CD4-positive, alpha-beta memory T cell (primary cell): ENCODE measurements at regions not wholly inside any gene's neighbourhood (a gene's known extent, or its start where the extent isn't known, plus 50 kb on each side); places are given as distances from the start of the nearest gene placed in this dataset.

ENCODE experiments used
- CTCF ChIA-PET: fragments of 350-600 bp; sonication (Branson Sonifier 250); formaldehyde crosslinking; loops from one replicate; lab custom pipeline; 2021; ENCODE audit warnings: inconsistent platforms; ENCODE audit not compliant: partially characterized antibody; lab: Charles Lee
- POLR2A ChIA-PET: fragments of 350-600 bp; sonication (Branson Sonifier 250); formaldehyde crosslinking; loops from one replicate; lab custom pipeline; 2021; ENCODE audit not compliant: partially characterized antibody; lab: Charles Lee
- DNase-seq, 5 donors: peaks; one replicate each; pipeline versions ENCODE4 v3.0.0 to v3.0.0-alpha.2; 2020 to 2022; ENCODE audit warnings: mixed read lengths in 1 of 5
- H3K27ac ChIP-seq: one replicate; pipeline ENCODE4 v1.7.0; 2013; ENCODE audit warnings: low read depth, low read length
- H3K27me3 ChIP-seq: 2 replicates; pipeline ENCODE4 v1.7.0; 2013; ENCODE audit warnings: mild to moderate bottlenecking, low read length, moderate library complexity; ENCODE audit not compliant: insufficient read depth
- H3K36me3 ChIP-seq: 2 replicates; pipeline ENCODE4 v1.7.0; 2013; ENCODE audit warnings: mild to moderate bottlenecking, low read length, moderate library complexity; ENCODE audit not compliant: insufficient read depth
- H3K4me1 ChIP-seq: 2 replicates; pipeline ENCODE4 v1.7.0; 2013; ENCODE audit warnings: mild to moderate bottlenecking, low read length, moderate library complexity; ENCODE audit not compliant: insufficient read depth
- H3K4me3 ChIP-seq, 2 donors: one replicate each; pipeline ENCODE4 v1.7.0; 2013; ENCODE audit warnings: low read length in 2 of 2, mild to moderate bottlenecking in 1 of 2
- H3K9me3 ChIP-seq, 2 donors: one replicate each; pipeline ENCODE4 v1.7.0; 2013; ENCODE audit warnings: low read length in 2 of 2, control low read depth in 1 of 2; ENCODE audit not compliant: control insufficient read depth in 1 of 2
- H3K27ac Mint-ChIP-seq, 7 donors: one replicate each; pipeline ENCODE4 v1.8.0; 2020 to 2021; ENCODE audit warnings: mixed read lengths in 7 of 7, mild to moderate bottlenecking in 6 of 7, inconsistent platforms in 3 of 7, moderate library complexity in 3 of 7
- H3K27me3 Mint-ChIP-seq, 2 donors: one replicate each; pipeline ENCODE4 v1.8.0; 2020 to 2021; ENCODE audit warnings: mixed read lengths in 2 of 2
- H3K36me3 Mint-ChIP-seq, 2 donors: one replicate each; pipeline ENCODE4 v1.8.0; 2020 to 2021; ENCODE audit warnings: mixed read lengths in 2 of 2, inconsistent platforms in 1 of 2, mild to moderate bottlenecking in 1 of 2
- H3K4me1 Mint-ChIP-seq, 4 donors: one replicate each; pipeline ENCODE4 v1.8.0; 2020 to 2021; ENCODE audit warnings: mixed read lengths in 4 of 4, mild to moderate bottlenecking in 1 of 4
- H3K4me3 Mint-ChIP-seq, 8 donors: one replicate each; pipeline ENCODE4 v1.8.0; 2020 to 2021; ENCODE audit warnings: mixed read lengths in 8 of 8, mild to moderate bottlenecking in 7 of 8, moderate library complexity in 6 of 8, inconsistent platforms in 3 of 8
- H3K9me3 Mint-ChIP-seq, 8 donors: one replicate each; pipeline ENCODE4 v1.8.0; 2020 to 2021; ENCODE audit warnings: mixed read lengths in 8 of 8, mild to moderate bottlenecking in 5 of 8, inconsistent platforms in 3 of 8, moderate library complexity in 1 of 8
- intact Hi-C: fragments of 100-400 bp; cut with micrococcal nuclease; formaldehyde crosslinking; loops from one replicate; pipeline ENCODE4 v1.15.1; 2023

DNA sequence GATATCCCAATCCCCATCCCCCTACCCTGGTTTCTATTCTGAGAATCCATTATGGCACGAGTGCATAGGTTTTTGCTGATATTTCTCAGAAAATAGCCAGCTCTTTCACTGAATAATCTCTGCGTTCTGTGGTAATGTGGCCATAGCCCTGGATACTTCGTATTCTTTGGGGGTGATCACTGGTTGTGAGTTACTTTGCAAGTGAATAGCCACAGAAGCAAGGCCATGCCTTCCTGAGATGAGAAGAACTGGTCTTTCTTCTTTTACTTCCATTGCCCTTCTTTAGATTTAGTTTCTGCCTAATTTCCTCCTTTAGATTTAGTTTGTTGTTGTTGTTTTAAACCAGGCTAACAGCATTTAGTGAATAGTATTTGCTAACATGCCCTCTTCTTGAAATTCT is 323.4 kb downstream of the CDC14C start:
- no peak overlapping the region for H3K4me3 ChIP-seq
- H3K27ac Mint-ChIP-seq: no peak overlapping the region
- H3K27me3 ChIP-seq: no peaks in the 10 kb centered on the region
- POLR2A ChIA-PET: no interaction called here
- H3K36me3 ChIP-seq: no peaks in the 10 kb centered on the region
- H3K9me3 ChIP-seq: no peaks in the 10 kb centered on the region
- intact Hi-C loops: no loop called here
- H3K27me3 Mint-ChIP-seq: no peaks in the 10 kb centered on the region
- CTCF ChIA-PET: no interaction called here
- DNase-seq: no peak
- no peak overlapping the region for H3K4me3 Mint-ChIP-seq
- H3K27ac ChIP-seq: no peak overlapping the region
- H3K4me1 Mint-ChIP-seq: no peaks in the 10 kb centered on the region
- H3K4me1 ChIP-seq: no peaks in the 10 kb centered on the region
- peaks cover 0 to 13% (median 3%) of the 10 kb centered on the region in 8 donors for H3K9me3 Mint-ChIP-seq
- H3K36me3 Mint-ChIP-seq: no peaks in the 10 kb centered on the region

DNA sequence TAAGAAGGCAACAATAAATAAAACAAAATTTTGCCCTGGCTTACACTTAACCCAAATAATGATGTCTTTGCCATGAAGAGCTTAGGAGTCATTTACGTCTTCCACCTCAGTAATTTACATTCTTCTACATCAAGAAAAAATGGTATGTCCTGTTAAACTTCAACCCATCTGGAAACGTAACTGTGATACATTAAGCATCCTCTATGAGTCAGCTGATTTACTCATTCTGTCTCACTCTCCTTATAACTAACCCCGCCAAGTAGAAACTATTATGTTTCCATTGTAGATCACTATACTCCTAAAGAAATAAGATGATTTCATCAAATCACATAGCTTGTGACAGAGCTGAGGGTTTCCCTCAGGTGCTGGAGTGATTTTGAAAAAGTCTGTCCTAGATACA is 330.7 kb downstream of the CDC14C start:
- intact Hi-C loops: no loop called here
- H3K4me3 ChIP-seq: no peak overlapping the region
- H3K36me3 ChIP-seq: no peaks in the 10 kb centered on the region
- ChIA-PET CTCF (no interaction called here), POLR2A (no interaction called here)
- H3K27ac ChIP-seq: no peak overlapping the region
- no peaks in the 10 kb centered on the region for H3K4me1 Mint-ChIP-seq
- H3K36me3 Mint-ChIP-seq: no peaks in the 10 kb centered on the region
- no peak overlapping the region for H3K4me3 Mint-ChIP-seq
- H3K27me3 Mint-ChIP-seq: no peaks in the 10 kb centered on the region
- no peak for DNase-seq
- no peaks in the 10 kb centered on the region for H3K27me3 ChIP-seq
- H3K27ac Mint-ChIP-seq: no peak overlapping the region
- no peaks in the 10 kb centered on the region for H3K9me3 ChIP-seq
- H3K4me1 ChIP-seq: no peaks in the 10 kb centered on the region
- peaks cover 0 to 15% (median 5%) of the 10 kb centered on the region in 8 donors for H3K9me3 Mint-ChIP-seq

DNA sequence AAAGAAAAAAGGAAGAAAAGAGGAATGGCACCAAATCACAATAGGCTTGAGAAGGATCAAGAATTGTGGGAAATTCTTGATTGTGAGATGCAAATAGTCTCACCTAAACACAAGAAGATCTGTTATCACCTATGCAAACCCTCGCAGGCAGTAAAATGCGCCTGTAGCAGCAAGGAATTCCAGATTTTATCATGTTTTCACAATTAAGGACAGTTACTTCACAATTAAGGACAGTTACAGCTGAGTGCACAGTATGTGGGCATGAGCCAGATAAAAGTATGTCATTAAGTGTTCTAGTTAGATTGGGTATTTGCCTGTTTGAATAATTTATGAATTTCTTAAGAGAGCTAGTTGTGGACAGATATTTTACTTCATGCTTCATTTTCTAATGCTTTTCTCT is 336.2 kb downstream of the CDC14C start:
- Mint-ChIP-seq H3K27me3 (no peaks in the 10 kb centered on the region), H3K4me3 (no peak overlapping the region), H3K9me3 (peaks cover 0 to 21% (median 6%) of the 10 kb centered on the region in 8 donors), H3K4me1 (no peaks in the 10 kb centered on the region), H3K27ac (no peak overlapping the region), H3K36me3 (no peaks in the 10 kb centered on the region)
- Histone ChIP-seq H3K9me3 (no peaks in the 10 kb centered on the region), H3K36me3 (no peaks in the 10 kb centered on the region), H3K4me3 (no peak overlapping the region), H3K4me1 (no peaks in the 10 kb centered on the region), H3K27me3 (no peaks in the 10 kb centered on the region), H3K27ac (no peak overlapping the region)
- ChIA-PET CTCF (no interaction called here), POLR2A (no interaction called here)
- intact Hi-C loops: no loop called here
- no peak for DNase-seq

DNA sequence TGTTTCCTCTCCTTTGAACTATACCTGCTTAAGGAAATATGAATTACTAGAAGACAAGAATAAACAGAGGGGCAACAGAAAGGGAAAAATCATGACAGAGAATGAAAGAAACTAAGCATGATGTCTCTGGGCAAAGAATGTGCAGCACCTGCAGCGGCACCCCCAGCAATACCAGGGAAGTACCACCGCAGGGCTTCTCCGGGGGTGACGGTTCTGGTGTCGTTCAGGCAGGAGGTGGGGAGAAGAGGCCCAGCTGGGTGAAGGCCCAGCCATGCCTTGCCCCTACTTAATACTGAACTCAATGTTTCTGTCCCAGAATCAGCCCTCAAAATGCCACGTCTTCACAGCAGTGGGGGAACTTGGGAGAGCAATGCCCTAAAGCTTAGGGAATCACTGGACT is 337.6 kb downstream of the CDC14C start:
- DNase-seq: no peak

DNA sequence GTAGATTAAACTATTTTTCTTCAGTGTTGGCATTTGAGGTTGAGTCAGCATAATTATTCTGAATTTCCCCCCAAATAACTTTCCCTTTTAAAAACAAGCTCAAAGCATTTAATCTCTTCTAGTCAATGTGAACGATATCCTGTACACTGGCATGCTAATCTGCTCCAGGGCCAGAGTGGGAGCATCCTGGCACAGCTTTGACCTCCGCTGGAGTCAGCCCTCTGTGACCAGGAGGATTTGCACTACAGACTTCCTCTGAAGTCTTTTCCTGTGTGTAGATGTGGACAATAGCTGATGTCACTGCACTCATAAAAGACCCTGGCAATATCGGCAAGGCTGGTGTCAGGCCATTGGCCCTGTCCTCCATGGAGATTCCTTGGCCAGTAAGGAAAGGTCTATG is 340.2 kb downstream of the CDC14C start:
- Histone ChIP-seq H3K27ac (no peak overlapping the region), H3K9me3 (no peaks in the 10 kb centered on the region), H3K27me3 (no peaks in the 10 kb centered on the region), H3K4me3 (no peak overlapping the region), H3K4me1 (no peaks in the 10 kb centered on the region), H3K36me3 (no peaks in the 10 kb centered on the region)
- intact Hi-C loops: no loop called here
- no peaks in the 10 kb centered on the region for H3K27me3 Mint-ChIP-seq
- H3K4me3 Mint-ChIP-seq: no peak overlapping the region
- ChIA-PET CTCF (no interaction called here), POLR2A (no interaction called here)
- no peak for DNase-seq
- H3K4me1 Mint-ChIP-seq: no peaks in the 10 kb centered on the region
- H3K9me3 Mint-ChIP-seq: peaks cover 0 to 15% (median 3%) of the 10 kb centered on the region in 8 donors
- no peaks in the 10 kb centered on the region for H3K36me3 Mint-ChIP-seq
- H3K27ac Mint-ChIP-seq: no peak overlapping the region

More for the DNA sequence above, 337.6 kb downstream of the CDC14C start:
- peaks cover 2 to 19% (median 6%) of the 10 kb centered on the region in 8 donors for H3K9me3 Mint-ChIP-seq
- no peak overlapping the region for H3K27ac ChIP-seq
- no peaks in the 10 kb centered on the region for H3K4me1 ChIP-seq
- no peak overlapping the region for H3K4me3 ChIP-seq
- no peaks in the 10 kb centered on the region for H3K36me3 ChIP-seq
- ChIA-PET POLR2A (no interaction called here), CTCF (no interaction called here)
- intact Hi-C loops: no loop called here
- no peaks in the 10 kb centered on the region for H3K9me3 ChIP-seq
- no peaks in the 10 kb centered on the region for H3K27me3 Mint-ChIP-seq
- H3K4me3 Mint-ChIP-seq: no peak overlapping the region
- H3K36me3 Mint-ChIP-seq: no peaks in the 10 kb centered on the region
- H3K27ac Mint-ChIP-seq: no peak overlapping the region
- no peaks in the 10 kb centered on the region for H3K4me1 Mint-ChIP-seq
- H3K27me3 ChIP-seq: no peaks in the 10 kb centered on the region

DNA sequence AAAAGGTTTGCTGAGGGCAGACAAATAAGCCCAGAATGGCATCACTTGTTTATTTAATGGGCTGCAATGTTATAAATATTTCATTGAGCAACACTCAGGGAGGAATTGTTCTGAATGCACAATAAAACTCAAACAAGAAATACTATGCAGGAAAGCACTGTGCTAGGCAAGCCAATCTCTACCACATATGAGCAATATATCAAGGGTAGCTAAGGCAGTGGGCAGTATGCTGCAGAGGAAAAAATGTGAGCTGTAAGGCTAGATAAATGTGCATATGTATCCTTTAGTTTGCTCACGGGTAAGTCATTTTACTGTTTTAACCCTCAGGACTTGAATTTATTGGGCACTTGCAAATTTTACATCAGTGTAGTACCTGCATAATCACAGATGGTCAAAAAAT is 349.6 kb downstream of the CDC14C start:
- Histone ChIP-seq H3K4me1 (no peaks in the 10 kb centered on the region), H3K27ac (no peak overlapping the region), H3K4me3 (no peak overlapping the region), H3K36me3 (no peaks in the 10 kb centered on the region), H3K27me3 (no peaks in the 10 kb centered on the region), H3K9me3 (no peaks in the 10 kb centered on the region)
- Mint-ChIP-seq H3K4me1 (no peaks in the 10 kb centered on the region), H3K9me3 (peaks cover 0 to 6% (median 2%) of the 10 kb centered on the region in 8 donors), H3K4me3 (no peak overlapping the region), H3K27ac (no peak overlapping the region), H3K36me3 (no peaks in the 10 kb centered on the region), H3K27me3 (no peaks in the 10 kb centered on the region)
- ChIA-PET CTCF (interaction anchor here (0.8 kb wide), 1 partner anchor 16 kb away, joined by 3 read pairs; no protein-coding TSS in a partner anchor), POLR2A (no interaction called here)
- intact Hi-C loops: no loop called here
- DNase-seq: no peak

DNA sequence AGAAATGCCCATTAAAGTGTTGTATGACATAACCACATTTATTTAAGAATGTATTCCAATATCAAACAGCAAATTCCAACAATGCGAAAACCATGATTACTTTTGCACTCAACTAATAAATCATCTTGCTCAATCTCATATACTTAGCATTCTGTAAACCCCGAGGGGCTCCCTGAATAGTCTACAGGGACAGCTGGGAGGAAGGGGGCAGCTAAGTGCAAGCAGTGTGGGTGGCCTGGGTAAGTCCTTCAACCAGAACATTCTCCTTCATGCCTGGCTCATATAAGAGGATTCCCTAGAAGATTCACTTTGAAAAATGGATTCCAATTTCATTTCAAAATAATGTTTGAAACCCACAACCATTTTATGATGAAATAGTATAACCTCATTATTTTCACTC is 355.5 kb downstream of the CDC14C start:
- Histone ChIP-seq H3K27me3 (no peaks in the 10 kb centered on the region), H3K36me3 (no peaks in the 10 kb centered on the region), H3K4me1 (no peaks in the 10 kb centered on the region), H3K27ac (no peak overlapping the region), H3K4me3 (no peak overlapping the region), H3K9me3 (no peaks in the 10 kb centered on the region)
- no peaks in the 10 kb centered on the region for H3K36me3 Mint-ChIP-seq
- H3K9me3 Mint-ChIP-seq: peaks cover 0 to 21% (median 6%) of the 10 kb centered on the region in 8 donors
- H3K4me1 Mint-ChIP-seq: no peaks in the 10 kb centered on the region
- ChIA-PET POLR2A (no interaction called here), CTCF (no interaction called here)
- no peak for DNase-seq
- H3K4me3 Mint-ChIP-seq: no peak overlapping the region
- no peaks in the 10 kb centered on the region for H3K27me3 Mint-ChIP-seq
- H3K27ac Mint-ChIP-seq: no peak overlapping the region
- intact Hi-C loops: no loop called here

DNA sequence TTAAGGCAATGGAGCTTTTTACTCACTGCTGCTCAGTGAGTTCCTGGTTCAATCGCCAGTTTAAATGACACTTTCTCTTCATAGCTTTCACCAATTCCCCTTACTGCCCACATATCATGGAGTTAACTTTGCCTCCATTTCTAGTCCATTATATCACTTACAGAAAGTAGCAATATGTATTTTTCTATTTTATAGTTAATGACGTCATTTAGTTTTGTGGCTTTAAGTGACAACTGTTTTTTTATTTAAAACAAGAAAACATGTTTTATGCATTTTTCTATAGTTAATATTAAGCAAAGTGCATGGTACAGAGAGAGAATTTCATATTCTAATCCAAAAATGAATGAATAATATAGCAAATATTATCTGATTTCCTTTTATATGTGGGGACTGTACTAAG is 363.3 kb downstream of the CDC14C start:
- no peaks in the 10 kb centered on the region for H3K27me3 Mint-ChIP-seq
- CTCF ChIA-PET: no interaction called here

More for the DNA sequence above, 363.3 kb downstream of the CDC14C start:
- Mint-ChIP-seq H3K9me3 (peaks cover 0 to 25% (median 11%) of the 10 kb centered on the region in 8 donors), H3K4me1 (no peaks in the 10 kb centered on the region), H3K4me3 (no peak overlapping the region), H3K36me3 (no peaks in the 10 kb centered on the region), H3K27ac (no peak overlapping the region)
- intact Hi-C loops: no loop called here
- H3K4me3 ChIP-seq: no peak overlapping the region
- no peaks in the 10 kb centered on the region for H3K27me3 ChIP-seq
- no peak overlapping the region for H3K27ac ChIP-seq
- no peaks in the 10 kb centered on the region for H3K9me3 ChIP-seq
- H3K4me1 ChIP-seq: no peaks in the 10 kb centered on the region
- POLR2A ChIA-PET: no interaction called here
- no peaks in the 10 kb centered on the region for H3K36me3 ChIP-seq
- DNase-seq: no peak
